Upper lobe of left lung (tissue), 6 donors: ENCODE measurements at regions not wholly inside any gene's neighbourhood (a gene's known extent, or its start where the extent isn't known, plus 50 kb on each side); places are given as distances from the start of the nearest gene placed in this dataset.
"Not testable (repeated sequence)": the region's sequence is repeated elsewhere in the genome, so short reads cannot be mapped to it uniquely, and the experiment has no call there.

Experiments
- ATAC-seq, 2 donors: fragments of 200-7000 bp; cut with Tn5 transposase; one replicate each; pipeline ENCODE4 v1.9.1; 2022; ENCODE audit warnings: mild to moderate bottlenecking in 2 of 2, moderate library complexity in 2 of 2; ENCODE audit not compliant: low FRiP score in 2 of 2
- DNase-seq, 2 donors: peaks; one replicate each; pipeline ENCODE4 v3.0.0-alpha.2; 2019 to 2020
- H3K27ac ChIP-seq, 4 donors: fragments of 200-600 bp; sonication (generic); one replicate each; pipeline ENCODE4 v1.5.1; 2016 to 2019
- H3K27me3 ChIP-seq, 4 donors: fragments of 200-600 bp; sonication (generic); one replicate each; pipeline ENCODE4 v1.5.1; 2017 to 2019
- H3K36me3 ChIP-seq, 4 donors: fragments of 200-600 bp; sonication (generic); one replicate each; pipeline ENCODE4 v1.5.1; 2016 to 2019
- H3K4me1 ChIP-seq, 4 donors: fragments of 200-600 bp; sonication (generic); one replicate each; pipeline ENCODE4 v1.5.1; 2018 to 2019
- H3K4me3 ChIP-seq, 4 donors: fragments of 200-600 bp; sonication (generic); one replicate each; pipeline ENCODE4 v1.5.1; 2017 to 2019; ENCODE audit warnings: mild to moderate bottlenecking in 2 of 4, moderate library complexity in 1 of 4
- H3K9me3 ChIP-seq, 4 donors: fragments of 200-600 bp; sonication (generic); one replicate each; pipeline ENCODE4 v1.5.1; 2018 to 2019
- EP300 ChIP-seq, 4 donors: sonication (generic); formaldehyde crosslinking; IDR thresholded peaks; one replicate each; pipeline ENCODE4 v1.5.1; 2017; ENCODE audit warnings: antibody characterized with exemption in 4 of 4, control low read depth in 2 of 4
- POLR2A ChIP-seq, 4 donors: fragments of 450-650 bp; IDR thresholded peaks; one replicate each; pipeline ENCODE4 v1.5.1; 2016 to 2017; ENCODE audit warnings: antibody characterized with exemption in 4 of 4, mild to moderate bottlenecking in 2 of 4
- POLR2AphosphoS5 ChIP-seq, 2 donors: sonication (generic); formaldehyde crosslinking; IDR thresholded peaks; one replicate each; pipeline ENCODE4 v1.5.1; 2017; ENCODE audit warnings: antibody characterized with exemption in 2 of 2
- WGBS, 2 donors: methylation state at CpG; one replicate each; pipeline ENCODE4 v1.1.5; 2017 to 2018; 5-methylcytosine and 5-hydroxymethylcytosine counted together
- TF ChIP-seq, protein P1 (sequence below), 6 experiments: fragments of 450-650 bp in 4 of 6; fragments of 200-600 bp in 2 of 6; sonication (generic) in 2 of 6; IDR thresholded peaks; one replicate each; pipeline ENCODE4 v1.5.1; 2016 to 2019; ENCODE audit warnings: antibody characterized with exemption in 6 of 6
- donor health status: DM: no; HTN: no; CAD: no; lungs with moderate emphysema.
- donor health status: DM: no; HTN: yes; CAD: no; lungs with severe emphysema.

DNA sequence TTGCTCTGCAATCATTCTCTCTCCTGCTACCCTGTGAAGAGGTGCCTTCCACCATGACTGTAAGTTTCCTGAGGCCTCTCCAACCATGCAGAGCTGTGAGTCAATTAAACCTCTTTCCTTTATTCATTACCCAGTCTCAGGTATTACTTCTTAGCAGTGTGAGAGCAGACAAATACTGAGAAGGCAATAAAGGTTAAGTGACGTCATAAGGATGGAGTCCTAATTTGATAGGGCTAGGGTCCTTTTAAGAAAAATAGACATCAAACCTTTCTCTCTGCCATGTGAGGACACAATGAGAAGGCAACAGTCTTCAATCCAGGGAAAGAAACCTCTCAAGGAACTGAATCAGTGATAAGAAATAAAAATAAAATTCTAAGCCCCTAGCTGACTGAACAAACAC is 1262.7 kb downstream of the FAM133A start:
- Histone ChIP-seq H3K27me3 (no peaks in the 10 kb centered on the region), H3K27ac (no peak overlapping the region), H3K9me3 (no peaks in the 10 kb centered on the region), H3K36me3 (no peaks in the 10 kb centered on the region), H3K4me3 (no peak overlapping the region), H3K4me1 (no peaks in the 10 kb centered on the region)
- DNase-seq (no peak), ATAC-seq (no peak)
- 87 to 100% methylated on average over 1 of the region's 1 CpG for WGBS, 2 donors
- TF ChIP-seq POLR2AphosphoS5 (IDR thresholded peaks at IDR 0.05) (no peak), EP300 (IDR thresholded peaks at IDR 0.05) (no peak), POLR2A (IDR thresholded peaks at IDR 0.05) (no peak)
- TF ChIP-seq, protein P1, sequence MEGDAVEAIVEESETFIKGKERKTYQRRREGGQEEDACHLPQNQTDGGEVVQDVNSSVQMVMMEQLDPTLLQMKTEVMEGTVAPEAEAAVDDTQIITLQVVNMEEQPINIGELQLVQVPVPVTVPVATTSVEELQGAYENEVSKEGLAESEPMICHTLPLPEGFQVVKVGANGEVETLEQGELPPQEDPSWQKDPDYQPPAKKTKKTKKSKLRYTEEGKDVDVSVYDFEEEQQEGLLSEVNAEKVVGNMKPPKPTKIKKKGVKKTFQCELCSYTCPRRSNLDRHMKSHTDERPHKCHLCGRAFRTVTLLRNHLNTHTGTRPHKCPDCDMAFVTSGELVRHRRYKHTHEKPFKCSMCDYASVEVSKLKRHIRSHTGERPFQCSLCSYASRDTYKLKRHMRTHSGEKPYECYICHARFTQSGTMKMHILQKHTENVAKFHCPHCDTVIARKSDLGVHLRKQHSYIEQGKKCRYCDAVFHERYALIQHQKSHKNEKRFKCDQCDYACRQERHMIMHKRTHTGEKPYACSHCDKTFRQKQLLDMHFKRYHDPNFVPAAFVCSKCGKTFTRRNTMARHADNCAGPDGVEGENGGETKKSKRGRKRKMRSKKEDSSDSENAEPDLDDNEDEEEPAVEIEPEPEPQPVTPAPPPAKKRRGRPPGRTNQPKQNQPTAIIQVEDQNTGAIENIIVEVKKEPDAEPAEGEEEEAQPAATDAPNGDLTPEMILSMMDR (IDR thresholded peaks at IDR 0.05), result no peak

DNA sequence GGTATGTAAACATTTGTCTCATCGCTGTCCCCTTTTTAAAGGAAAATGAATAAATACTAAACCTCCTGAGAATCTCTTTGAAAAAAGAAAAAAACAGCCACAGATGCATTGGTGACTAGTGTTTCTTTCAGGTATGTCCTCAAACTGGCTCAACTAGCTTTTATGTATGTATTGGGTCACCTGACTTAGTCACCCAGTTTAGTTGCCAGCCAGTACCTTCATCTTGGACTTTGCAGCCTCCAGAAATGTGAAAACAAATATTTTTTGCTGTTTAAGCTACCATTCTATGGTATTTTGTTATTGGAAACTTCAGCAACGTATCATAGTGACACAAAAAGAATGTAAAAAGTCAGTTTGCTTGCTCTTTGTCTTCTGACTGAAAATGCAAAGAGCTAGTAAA is 1263.5 kb downstream of the FAM133A start:
- ATAC-seq (no peak), DNase-seq (no peak)
- Histone ChIP-seq H3K4me3 (no peak overlapping the region), H3K27ac (no peak overlapping the region), H3K4me1 (no peaks in the 10 kb centered on the region), H3K9me3 (no peaks in the 10 kb centered on the region), H3K36me3 (no peaks in the 10 kb centered on the region), H3K27me3 (no peaks in the 10 kb centered on the region)
- 66 to 69% methylated on average over 2 of the region's 2 CpGs for WGBS, 2 donors
- TF ChIP-seq, protein P1 (IDR thresholded peaks at IDR 0.05), result no peak
- TF ChIP-seq POLR2AphosphoS5 (IDR thresholded peaks at IDR 0.05), result no peak
- no peak for TF ChIP-seq POLR2A (IDR thresholded peaks at IDR 0.05)
- no peak for TF ChIP-seq EP300 (IDR thresholded peaks at IDR 0.05)

- Histone ChIP-seq H3K4me1 (no peaks in the 10 kb centered on the region), H3K4me3 (no peak overlapping the region), H3K27ac (no peak overlapping the region), H3K27me3 (no peaks in the 10 kb centered on the region), H3K36me3 (no peaks in the 10 kb centered on the region), H3K9me3 (no peaks in the 10 kb centered on the region)
- 77% methylated on average over 2 of the region's 2 CpGs; no CpG with 5 or more reads in 1 of the 2 donors for WGBS, 2 donors
- no peak for DNase-seq
- ATAC-seq, result no peak
- TF ChIP-seq EP300 (IDR thresholded peaks at IDR 0.05), result no peak
- no peak for TF ChIP-seq POLR2A (IDR thresholded peaks at IDR 0.05)
- TF ChIP-seq, protein P1 (IDR thresholded peaks at IDR 0.05), result no peak
- no peak for TF ChIP-seq POLR2AphosphoS5 (IDR thresholded peaks at IDR 0.05)
Observed at GRCh38 chrX:94942603-94943002, 1268.6 kb downstream of the FAM133A start.

- H3K27ac ChIP-seq, H3K36me3 ChIP-seq, DNase-seq, H3K9me3 ChIP-seq, H3K4me3 ChIP-seq, H3K4me1 ChIP-seq, H3K27me3 ChIP-seq, ATAC-seq: not testable (repeated sequence)
- 78 to 79% methylated on average over 3 of the region's 3 CpGs for WGBS, 2 donors
Observed at GRCh38 chrX:94946137-94946536, 1272.1 kb downstream of the FAM133A start.

DNA sequence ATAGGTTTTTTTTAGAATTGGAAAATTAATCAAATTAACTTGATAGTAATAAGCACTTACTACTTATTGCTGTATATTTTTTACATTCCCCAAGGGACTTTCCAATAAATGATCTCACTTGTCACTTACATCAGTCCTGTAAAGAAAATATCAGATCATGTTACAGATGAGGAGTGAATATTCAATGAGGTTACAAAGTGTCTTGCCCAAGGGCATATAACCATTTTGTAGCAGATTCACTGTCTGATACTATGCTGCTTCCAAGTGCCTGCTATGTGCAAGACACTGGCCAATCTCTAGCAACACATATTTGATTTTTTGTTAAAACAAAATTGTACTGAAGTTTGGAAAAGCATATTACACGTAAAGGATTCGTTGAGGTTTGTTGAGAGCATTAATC is 1287.7 kb downstream of the FAM133A start:
- no peak overlapping the region for H3K27ac ChIP-seq
- no peaks in the 10 kb centered on the region for H3K4me1 ChIP-seq
- no peaks in the 10 kb centered on the region for H3K36me3 ChIP-seq
- H3K4me3 ChIP-seq, result no peak overlapping the region
- ATAC-seq (no peak), DNase-seq (no peak)
- 49 to 59% methylated on average over 2 of the region's 2 CpGs for WGBS, 2 donors
- TF ChIP-seq POLR2A (IDR thresholded peaks at IDR 0.05) (no peak), POLR2AphosphoS5 (IDR thresholded peaks at IDR 0.05) (no peak), EP300 (IDR thresholded peaks at IDR 0.05) (no peak)
- TF ChIP-seq, protein P1 (IDR thresholded peaks at IDR 0.05), result no peak
- no peaks in the 10 kb centered on the region for H3K27me3 ChIP-seq
- no peaks in the 10 kb centered on the region for H3K9me3 ChIP-seq
